GM21723 (cell line): ENCODE measurements at regions not wholly inside any gene's neighbourhood (a gene's known extent, or its start where the extent isn't known, plus 50 kb on each side); places are given as distances from the start of the nearest gene placed in this dataset.
"Not testable (repeated sequence)": the region's sequence is repeated elsewhere in the genome, so short reads cannot be mapped to it uniquely, and the experiment has no call there.

Source experiments
- ATAC-seq: cut with Tn5 transposase; IDR thresholded peaks from one replicate; pipeline ENCODE4 v1.9.1; 2021; ENCODE audit warnings: mild to moderate bottlenecking, moderate library complexity; ENCODE audit not compliant: unreplicated experiment

- ATAC-seq, result not testable (repeated sequence)
Measured at GRCh38 chr6:26951211-26951610, 291.7 kb upstream of the ZNF322 start.

GRCh38 chr6:26956078-26956600 is 291.4 kb upstream of the PRSS16 start:
- not testable (repeated sequence) for ATAC-seq

GRCh38 chr6:26956601-26957184 is 290.8 kb upstream of the PRSS16 start:
- ATAC-seq, result not testable (repeated sequence)

GRCh38 chr6:26957399-26958127 is 289.9 kb upstream of the PRSS16 start:
- not testable (repeated sequence) for ATAC-seq

- not testable (repeated sequence) for ATAC-seq
Measured at GRCh38 chr6:26961236-26961635, 286.3 kb upstream of the PRSS16 start.

DNA sequence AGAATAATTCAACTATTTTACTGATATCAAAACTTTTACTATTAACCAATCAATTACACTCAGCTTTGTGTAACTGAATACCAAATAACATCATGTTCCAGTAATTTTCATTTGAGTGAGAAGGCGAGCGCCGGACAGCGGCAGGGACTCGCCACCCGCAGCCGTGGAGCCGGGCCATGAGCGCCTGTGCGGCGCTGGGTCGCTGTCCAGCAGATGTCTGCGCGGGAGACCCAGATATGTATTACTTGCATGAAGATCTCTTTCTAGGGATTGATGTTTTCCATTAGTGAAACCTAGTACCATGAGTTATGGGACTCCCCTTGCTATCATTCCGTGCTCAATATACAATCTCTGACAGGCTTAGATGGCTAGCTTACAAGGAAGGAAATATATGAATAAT is 245.1 kb upstream of the PRSS16 start:
- ATAC-seq, result no peak

DNA sequence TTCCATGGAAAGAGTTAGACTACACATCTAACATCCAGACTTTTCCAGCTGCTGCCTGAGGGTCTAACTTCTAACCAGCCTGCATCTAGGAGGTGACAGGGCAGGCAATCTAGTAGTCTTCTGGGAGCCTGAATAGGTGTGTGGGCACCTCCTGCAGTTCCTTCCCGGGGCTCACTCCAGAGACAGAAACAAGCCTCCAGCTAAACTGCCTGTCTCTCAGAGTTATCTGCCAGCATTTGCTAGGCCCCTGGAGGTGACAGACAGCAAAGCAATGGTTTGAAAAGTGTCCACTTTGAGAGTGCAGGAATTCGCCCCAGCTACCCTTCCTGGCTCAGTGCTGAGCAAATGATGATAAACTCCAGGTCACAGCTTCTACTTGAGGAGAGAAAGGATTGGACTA is 240.5 kb upstream of the PRSS16 start:
- ATAC-seq, result no peak

DNA sequence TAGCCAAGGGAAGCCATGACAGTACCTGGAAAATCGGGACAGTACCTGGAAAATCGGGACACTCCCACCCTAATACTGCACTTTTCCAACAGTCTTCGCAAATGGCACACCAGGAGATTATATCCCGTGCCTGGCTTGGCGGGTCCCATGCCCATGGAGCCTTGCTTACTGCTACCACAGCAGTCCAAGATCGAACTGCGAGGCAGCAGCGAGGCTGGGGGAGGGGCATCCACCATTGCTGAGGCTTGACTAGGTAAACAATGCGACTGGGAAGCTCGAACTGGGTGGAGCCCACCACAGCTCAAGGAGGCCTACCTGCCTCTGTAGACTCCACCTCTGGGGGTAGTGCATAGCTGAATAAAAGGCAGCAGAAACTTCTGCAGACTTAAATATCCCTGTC is 238.9 kb upstream of the PRSS16 start:
- not testable (repeated sequence) for ATAC-seq

DNA sequence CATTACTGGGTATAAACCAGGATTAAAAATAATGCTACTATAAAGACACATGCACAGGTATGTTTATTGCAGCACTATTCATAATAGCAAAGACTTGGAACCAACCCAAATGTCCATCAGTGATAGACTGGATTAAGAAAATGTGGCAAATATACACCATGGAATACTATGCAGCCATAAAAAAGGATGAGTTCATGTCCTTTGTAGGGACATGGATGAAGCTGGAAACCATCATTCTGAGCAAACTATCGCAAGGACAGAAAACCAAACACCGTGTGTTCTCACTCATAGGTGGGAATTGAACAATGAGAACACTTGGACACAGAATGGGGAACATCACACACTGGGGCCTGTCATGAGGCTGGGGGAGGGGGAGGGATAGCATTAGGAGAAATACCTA is 233.4 kb upstream of the PRSS16 start:
- ATAC-seq, result not testable (repeated sequence)

DNA sequence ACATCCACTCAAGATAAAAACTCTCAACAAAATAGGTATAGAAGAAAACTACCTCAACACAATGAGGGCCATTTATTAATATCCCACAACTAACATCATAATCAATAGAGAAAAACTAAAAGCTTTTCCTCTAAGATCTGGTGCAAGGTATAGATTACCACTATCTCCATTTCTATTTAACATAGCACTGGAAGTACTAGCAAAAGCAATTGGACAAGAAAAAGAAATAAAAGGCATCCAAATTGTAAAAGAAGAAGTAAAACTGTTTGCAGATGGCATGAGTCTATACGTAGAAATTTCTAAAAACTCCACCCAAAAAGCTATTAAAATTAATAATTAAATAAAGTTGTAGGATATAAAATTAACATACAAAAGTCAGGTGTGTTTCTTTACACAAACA is 230.8 kb upstream of the PRSS16 start:
- no peak for ATAC-seq

DNA sequence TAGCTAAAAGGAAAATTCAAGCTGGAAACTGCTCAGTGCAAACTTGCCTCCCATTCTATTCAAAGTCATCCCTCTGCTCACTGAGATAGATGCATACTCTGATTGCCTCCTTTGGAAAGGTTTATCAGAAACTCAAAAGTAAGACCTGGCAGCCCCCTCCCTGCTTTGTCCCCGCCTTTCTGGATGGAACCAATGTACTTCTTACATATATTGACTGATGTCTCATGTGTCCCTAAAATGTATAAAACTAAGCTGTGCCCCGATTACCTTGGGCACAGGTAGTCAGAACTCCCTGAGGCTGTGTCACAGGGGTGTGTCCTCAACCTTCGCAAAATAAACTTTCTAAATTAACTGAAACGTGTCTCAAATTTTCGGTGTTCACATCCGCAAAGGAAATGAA is 229.1 kb upstream of the PRSS16 start:
- ATAC-seq, result not testable (repeated sequence)

DNA sequence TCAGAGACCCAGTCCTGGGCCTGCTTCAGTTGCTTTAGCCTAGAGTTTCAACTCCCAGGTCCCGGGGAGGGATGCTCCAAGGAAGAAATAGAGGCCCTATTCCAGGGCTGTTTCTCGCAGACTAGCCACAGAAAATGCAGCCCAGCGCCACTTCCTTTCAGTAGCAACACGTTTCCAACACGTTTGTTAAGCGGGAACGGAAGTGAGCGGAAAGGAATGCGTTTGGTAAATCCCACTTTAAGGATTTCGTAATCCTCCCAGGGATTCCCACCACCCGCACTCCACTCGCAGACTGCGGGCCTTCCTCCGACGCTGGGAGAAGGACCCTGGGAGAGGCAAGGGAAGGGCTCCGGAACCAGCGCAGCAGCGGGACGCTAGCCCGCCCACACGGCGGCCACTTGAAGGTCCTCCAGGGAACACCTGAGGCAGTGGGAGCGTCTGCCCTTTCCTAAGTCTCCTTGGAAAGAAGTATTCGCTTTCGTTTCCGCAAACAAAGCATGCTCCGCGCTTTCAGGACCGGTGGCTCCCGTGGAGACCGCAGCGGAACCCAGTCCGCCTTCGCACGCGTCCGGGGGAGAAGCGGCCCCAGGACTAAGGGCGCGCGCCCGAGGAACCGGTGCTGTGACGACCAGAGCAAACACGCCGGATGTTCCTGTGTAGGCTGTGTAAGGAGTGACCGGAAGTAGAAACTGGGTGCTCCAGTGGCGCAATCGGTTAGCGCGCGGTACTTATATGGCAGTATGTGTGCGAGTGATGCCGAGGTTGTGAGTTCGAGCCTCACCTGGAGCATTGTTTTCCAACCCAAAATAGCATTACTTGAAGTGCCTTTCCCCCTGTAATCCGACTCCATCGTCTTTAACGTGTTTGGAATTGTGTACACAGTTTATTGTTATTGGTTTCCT is 227.6 kb upstream of the PRSS16 start:
- no peak for ATAC-seq

DNA sequence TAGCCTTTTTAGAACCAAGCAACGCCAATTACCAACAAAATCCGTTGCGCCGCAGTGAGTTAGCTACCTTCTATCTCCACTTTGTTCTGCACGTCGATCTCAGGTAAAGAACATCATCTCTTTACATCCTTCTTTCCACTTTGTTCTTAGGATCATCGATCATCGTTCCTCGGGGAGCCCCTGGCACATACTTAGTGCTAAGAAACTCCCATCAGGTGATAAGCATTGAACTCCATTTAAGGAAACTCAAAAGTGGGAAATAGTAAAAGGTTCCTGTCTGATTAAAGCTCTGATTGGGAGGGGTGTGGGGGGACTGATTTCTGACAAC is 227.0 kb upstream of the PRSS16 start:
- ATAC-seq, result no peak

GRCh38 chr6:27023664-27024063 is 223.8 kb upstream of the PRSS16 start:
- ATAC-seq, result no peak

DNA sequence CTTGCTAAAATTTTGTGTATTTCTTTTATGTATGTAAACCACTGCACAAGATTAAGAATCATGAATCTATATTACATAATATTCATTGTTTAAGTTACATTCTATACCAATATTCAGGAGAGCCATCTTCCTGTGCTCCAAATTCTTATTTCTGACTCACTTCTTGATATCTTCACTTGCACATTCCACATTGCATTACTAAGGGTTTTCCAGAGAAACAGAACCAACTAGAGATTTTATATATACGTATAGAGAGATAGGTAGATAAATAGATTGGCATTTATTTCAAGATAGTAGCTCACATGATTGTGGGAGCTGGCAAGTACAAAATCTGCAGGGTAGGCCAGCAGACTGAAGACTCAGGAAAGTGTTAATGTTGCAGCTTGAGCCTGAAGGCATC is 222.2 kb upstream of the PRSS16 start:
- ATAC-seq, result no peak

DNA sequence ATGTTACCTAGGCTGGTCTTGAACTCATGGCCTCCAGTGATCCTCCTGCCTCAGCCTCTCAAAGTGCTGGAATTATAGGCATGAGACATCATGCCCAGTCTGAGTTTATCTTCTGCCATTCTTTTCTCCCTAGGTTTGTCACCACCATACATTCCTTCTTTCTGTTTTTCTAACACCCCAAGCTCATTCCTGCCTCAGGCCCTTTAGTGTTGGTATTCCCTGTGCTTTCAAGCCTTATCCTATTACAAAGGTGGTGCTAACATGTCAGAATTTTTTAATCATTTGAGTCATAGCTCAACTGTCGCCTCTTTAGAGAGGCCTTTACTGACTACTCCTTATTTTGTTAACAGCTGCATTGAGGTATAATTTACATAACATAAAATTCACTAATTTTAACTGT is 221.1 kb upstream of the PRSS16 start:
- no peak for ATAC-seq

DNA sequence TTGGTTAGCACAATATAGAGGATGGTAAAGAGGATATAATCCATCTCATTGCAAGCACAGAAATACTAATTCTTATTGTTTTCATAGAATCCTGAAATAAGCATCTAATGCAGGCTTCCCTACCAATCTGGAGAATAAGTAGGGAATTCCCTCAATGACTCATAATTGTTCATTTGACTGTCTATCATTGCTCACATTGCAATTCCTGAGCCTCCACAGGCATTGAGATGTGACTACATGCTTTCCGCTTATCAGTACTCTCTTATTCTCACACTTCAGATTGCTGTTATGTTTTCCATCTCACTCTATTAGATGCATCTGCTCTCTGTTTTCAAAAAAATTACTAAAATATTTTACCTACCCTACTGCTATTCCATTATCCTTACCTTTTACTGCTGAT is 216.2 kb upstream of the PRSS16 start:
- no peak for ATAC-seq

DNA sequence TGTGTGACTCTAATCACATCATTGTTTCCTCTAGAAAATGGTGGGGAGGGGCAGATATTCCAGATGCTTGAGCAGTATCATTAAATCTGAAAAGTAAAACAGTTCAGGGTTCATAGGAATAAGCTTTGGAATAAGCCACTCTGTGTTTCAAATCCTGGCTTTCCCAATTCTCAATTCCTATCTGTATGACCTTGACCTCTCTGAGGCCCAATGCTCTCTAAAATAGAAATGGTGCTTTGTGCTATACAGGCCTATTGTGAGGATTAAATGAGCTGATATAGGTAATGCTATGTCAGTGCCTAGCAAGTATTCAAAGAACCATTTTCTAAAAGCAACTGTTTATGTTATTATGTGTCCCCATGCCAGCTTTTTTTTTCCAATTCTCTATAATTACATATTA is 209.0 kb upstream of the PRSS16 start:
- ATAC-seq, result no peak

DNA sequence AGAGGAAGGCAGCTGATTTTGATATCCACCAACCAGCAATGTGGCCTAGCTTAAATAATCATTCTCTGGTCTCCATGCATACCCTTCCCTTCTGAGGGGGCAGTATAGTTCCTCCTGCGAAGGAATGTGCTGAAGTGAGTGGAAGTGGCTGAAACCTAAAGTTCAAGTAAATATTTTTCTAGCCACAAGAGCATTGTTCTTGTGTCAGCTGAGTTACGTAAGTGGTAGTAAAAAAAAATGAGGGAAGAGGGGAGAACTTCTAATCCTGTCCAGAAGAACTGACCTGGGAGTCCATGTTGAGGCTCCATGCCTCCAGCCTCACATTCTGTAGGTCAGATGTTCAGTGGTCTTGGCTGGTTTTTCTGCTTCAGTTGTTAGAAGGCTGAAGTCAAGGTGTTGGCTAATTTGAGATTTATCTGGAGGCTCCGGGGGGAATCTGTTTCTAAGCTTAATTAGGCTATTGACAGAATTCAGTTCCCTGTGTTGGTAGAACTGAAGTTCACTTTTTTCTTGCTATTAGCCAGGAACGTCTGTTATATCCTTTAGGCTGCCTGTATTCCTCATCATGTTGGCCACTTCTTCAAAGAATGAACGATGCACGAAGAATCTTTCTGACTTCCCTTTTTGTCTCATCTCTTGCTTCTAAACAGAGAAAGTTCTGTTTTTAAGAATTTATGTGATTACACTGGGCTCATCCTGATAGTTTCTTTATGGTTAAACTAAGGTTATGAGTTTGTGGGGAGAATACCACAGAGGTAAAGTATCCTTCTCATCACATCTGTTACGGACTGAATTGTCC is 207.1 kb upstream of the PRSS16 start:
- ATAC-seq, result no peak

DNA sequence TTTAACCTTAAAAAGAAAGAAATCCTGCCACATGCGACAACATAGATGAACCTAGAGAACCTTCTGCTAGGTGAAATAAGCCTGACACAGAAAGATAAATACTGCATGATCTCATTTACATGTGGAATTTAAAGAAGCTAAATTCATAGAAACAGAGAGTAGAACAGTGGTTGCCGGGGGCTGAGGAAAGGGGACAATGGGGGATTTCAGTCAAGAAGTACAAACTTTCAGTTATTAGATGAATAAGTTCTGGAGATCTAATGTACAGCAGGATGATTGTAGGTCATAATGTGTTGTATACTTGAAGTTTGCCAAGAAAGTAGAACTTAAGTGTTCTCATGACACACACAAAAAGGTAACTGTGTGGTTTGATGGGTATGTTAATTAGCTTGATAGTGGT is 204.3 kb upstream of the PRSS16 start:
- ATAC-seq, result no peak

GRCh38 chr6:27045131-27045530 is 202.4 kb upstream of the PRSS16 start:
- ATAC-seq, result not testable (repeated sequence)
